HG02852 (cell line): ENCODE measurements at regions not wholly inside any gene's neighbourhood (a gene's known extent, or its start where the extent isn't known, plus 50 kb on each side); places are given as distances from the start of the nearest gene placed in this dataset.

ENCODE experiments used
- ATAC-seq: cut with Tn5 transposase; IDR thresholded peaks from one replicate; pipeline ENCODE4 v1.9.1; 2021; ENCODE audit warnings: mild to moderate bottlenecking, moderate library complexity; ENCODE audit not compliant: unreplicated experiment

DNA sequence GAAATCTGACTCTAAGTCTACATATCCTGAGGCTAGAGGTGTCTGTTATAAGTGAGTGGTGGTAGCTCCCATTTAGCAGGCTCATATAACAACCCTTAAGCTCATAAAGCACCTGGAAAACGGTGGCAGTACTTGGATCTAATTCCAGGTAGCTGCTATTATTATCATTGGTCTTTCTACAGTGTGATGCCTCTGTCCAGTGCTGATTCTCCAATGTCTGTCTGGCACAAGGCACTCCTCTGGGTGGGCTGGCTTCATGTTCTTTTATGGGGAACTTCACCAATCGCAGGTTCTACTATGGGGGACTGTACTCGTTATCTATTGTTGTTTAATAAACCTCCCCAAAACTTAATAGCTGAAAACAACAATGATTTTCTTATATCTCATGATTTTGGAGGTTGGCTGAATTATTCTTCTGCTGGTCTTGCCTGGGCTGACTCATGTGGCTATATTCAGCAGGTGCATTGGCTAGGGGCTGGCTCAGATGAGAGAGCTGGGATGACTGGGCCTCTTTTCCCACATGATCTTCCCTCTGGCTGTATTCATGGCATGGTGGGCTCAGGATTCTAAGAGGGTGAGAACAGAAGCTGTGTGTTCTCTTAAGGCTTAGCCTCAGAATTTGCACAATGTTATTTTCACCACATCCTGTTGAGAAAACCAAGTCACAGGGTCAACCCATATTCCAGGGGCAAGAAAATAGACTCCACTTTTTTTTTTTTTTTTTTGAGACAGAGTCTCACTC is 93.0 kb upstream of the PCGF5 start:
- no peak for ATAC-seq

GRCh38 chr10:91135113-91135512 is 85.3 kb upstream of the PCGF5 start:
- ATAC-seq, result no peak

- no peak for ATAC-seq
Observed at GRCh38 chr10:91137011-91137643, 83.3 kb upstream of the PCGF5 start.

GRCh38 chr10:91137822-91138221 is 82.6 kb upstream of the PCGF5 start:
- ATAC-seq, result no peak

- no peak for ATAC-seq
Observed at GRCh38 chr10:91140995-91141549, 79.4 kb upstream of the PCGF5 start.

DNA sequence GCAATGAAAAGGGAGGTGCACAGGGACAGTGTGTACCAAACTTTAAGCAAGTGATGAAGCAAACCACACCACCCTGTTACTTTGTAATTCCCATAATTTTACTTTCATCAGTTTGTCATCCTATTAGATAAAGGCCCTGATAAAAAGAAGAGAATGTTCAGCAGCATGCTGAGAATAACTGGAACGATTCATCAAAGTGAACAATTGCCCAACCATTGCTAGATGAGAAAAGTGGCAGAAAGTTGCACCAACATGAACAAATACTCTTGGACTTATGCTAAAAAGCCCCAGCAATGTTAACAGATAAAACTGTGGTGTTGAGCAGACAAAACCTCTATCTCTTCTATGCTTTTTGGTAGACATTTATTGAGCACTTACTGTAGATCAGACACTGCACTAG is 75.5 kb upstream of the PCGF5 start:
- ATAC-seq, result no peak

- ATAC-seq, result no peak
Observed at GRCh38 chr10:91146146-91146545, 74.3 kb upstream of the PCGF5 start.

DNA sequence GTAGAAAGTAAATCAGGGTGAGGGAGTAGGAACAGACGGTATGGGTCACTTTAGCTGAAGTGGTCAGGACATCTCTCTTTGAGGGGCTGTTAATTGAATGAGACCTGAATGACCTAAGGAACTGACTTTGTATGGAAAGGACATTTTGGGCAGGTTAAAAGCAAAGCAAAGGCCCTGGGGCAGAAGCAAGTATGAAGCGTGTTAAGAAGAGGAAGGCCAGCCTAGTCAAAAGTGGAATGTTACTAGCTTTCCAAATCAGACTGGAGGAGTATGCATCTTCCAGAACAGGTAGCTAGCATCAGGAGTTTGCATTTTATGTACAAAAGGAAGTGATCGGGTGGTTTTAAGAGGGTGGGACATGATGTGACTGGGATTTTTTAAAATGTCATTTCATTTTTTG is 70.9 kb upstream of the PCGF5 start:
- ATAC-seq, result no peak

- no peak for ATAC-seq
Observed at GRCh38 chr10:91150631-91151030, 69.8 kb upstream of the PCGF5 start.

DNA sequence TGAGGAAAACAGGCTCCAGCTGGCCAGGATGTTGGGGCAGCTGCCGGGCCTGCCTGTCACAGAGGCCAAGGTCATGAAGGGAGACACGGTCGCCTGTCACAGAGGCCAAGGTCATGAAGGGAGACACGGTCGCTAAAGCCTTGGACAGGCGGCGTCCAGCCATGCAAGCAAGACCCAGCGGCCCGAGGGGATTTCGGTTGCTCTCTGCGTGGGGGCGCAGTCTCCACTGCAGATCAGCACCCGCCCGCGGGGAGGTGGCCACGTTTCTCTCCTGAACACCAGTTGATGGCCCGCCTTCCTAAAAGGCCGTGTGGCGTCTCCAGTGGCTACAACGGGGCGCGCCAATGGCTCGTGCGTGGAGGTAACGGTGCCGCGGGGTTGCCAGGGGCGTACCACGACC is 67.0 kb upstream of the PCGF5 start:
- ATAC-seq, result no peak

DNA sequence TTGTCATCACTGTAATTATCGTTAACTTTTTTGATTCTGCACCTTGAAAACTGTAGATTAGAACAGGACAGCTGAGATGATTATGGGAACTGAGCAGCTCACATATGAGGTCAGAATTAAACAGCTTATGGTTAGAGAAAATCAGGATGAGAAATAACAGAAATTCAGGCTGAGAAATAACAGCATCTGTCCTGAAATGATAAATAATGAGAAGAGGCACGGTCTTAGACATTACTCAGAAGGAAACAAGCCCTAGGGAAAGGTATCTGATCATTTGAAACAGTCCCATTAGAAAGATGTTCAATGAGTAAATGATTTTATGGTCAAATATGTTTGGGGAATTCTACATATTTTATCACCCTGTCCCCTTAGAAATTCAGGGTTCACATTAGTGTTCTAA is 65.6 kb upstream of the PCGF5 start:
- no peak for ATAC-seq

DNA sequence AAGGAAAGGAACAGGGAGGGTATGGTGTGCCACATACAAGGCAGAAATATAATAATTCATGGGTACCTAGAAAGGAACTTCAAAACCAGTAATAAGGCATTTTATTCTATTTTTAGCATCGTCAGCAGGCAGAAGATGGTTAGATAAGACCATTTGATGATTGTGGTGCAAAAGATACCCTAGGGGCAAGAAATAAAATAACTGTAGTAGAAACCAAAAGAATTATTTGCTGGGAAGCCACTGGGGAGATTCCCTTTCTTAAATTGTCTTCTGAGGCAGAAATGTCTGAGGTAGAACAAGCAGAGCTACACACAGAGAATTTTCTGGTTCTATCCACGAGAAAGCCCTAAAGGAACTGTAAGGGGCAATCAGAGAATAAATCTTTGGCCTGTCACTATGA is 64.3 kb upstream of the PCGF5 start:
- ATAC-seq, result no peak

- no peak for ATAC-seq
Observed at GRCh38 chr10:91159254-91159783, 61.1 kb upstream of the PCGF5 start.

DNA sequence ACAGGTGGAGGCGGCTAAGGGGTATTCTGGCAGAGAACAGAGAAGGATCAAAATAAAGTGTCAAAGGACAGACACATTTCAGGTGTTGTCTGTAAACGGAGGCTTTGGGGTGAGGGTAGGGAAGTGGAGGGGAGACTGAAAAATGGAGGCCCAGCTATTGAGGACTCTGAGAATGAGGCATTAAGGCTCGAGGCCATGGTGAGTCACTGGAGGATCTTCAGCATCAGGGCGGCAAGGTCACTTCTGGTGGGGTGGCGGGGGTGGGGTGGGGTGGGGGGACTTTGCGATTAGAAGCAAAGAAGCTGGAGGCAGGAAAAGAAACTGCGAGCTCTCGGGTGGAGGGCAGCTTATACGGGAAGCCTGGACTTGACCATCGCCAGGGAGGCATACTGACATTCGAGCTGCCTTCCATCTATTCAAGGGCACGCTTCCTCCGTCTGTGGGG is 58.4 kb upstream of the PCGF5 start:
- ATAC-seq, result no peak

GRCh38 chr10:91162495-91163268 is 57.8 kb upstream of the PCGF5 start:
- ATAC-seq, result peak; percentile 65

DNA sequence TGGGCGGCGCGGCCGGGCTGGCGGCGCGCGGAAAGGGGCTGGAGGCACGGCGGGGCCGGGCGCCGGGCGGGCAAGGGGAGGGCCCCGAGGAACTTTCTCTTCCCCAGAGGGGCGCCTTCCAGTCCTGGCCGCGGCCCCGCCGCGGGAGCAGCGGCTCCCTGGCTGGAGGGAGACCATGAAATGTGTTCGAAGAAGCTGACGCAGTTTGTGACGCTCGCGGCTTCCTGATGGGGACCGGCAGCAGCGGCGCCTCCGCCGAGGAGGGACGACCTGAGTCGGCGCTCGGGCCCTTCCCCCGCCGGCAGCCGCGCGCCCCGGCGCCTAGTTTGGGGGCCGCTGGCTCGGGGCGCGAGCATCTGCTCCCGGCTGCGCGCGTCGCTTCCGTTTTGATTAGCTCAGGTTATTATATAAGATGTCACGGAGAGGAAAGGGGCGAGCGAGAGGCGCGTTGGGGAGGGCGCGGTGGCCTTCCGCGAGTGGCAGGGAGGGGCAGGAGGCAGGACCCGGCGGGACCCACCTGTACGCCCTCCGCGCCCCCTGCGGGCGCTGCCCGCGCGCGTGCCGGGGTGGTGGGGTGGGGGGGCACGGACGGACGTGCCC is 57.1 kb upstream of the PCGF5 start:
- peak; percentile 57 for ATAC-seq

- peak; percentile 19 for ATAC-seq
Observed at GRCh38 chr10:91163869-91164474, 56.5 kb upstream of the PCGF5 start.

DNA sequence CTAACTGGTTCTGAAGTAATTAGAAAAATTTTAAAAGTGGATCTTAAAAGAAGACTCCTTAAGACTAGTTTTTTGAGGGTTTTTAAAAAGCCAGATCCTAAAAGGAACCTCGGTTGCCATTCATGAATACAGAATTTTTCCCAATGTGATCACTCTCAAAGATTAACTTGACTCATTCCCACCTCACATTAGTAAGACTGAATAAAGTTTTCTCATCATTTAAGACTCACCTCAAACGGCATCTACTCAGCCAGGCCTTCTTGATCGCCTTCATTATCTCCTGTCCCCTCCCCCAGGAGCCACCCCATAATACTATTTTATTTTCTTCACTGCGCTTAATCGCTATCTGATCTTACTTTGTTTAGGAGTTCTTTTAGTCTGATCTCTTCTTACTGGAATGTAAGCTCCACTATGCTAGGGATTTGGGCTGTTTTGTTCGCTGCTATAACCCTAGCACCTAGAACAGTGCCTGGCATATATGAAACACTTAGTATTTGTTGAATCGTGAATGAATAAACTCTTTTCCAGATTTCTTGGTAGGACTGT is 55.9 kb upstream of the PCGF5 start:
- ATAC-seq, result no peak

- no peak for ATAC-seq
Observed at GRCh38 chr10:91167406-91167805, 53.1 kb upstream of the PCGF5 start.

GRCh38 chr10:91170418-91170817 is 50.0 kb upstream of the PCGF5 start:
- no peak for ATAC-seq
